ENCODE measurements at regions not wholly inside any gene's neighbourhood (a gene's known extent, or its start where the extent isn't known, plus 50 kb on each side); places are given as distances from the start of the nearest gene placed in this dataset.

DNA sequence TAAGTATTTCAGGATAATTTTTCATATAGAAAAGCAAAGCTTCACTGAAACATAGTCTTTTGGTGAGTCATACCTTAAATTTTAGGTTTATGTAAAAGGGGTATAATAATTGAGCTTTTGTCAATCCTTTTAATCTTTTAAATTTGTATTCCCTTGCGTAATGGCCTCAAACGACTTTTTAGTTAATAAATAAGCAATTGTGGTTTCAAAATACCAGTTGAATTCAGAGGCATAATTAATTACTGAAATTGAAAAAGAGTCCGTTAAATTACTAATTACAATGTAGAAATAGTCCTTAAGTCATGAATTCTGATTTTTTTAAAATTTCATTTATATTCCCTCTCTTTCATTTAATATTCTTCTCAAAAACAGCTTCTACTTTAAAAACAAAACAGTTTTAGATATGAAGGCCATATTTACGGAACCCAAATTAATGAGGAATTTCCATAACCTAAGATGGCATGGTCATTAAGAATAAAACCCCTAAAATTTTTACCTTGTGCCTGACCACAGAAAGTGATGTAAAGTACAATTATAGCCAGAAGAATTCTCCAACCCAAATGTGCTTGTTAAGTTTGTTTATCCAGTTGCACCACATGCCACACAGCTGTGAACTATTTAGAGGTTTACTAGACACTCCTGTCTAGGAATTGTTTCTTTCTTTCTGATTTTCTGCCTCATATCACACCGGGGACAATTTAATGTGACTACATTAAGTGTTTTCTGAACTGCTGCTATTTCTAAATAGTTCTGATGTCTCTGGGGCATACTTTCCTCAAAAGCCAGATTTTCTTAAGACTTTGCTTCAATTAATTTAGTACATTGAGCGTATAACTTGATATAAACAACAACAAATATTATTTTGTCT is 60.7 kb upstream of the ITGA4 start:
- no peak for DNase-seq

DNA sequence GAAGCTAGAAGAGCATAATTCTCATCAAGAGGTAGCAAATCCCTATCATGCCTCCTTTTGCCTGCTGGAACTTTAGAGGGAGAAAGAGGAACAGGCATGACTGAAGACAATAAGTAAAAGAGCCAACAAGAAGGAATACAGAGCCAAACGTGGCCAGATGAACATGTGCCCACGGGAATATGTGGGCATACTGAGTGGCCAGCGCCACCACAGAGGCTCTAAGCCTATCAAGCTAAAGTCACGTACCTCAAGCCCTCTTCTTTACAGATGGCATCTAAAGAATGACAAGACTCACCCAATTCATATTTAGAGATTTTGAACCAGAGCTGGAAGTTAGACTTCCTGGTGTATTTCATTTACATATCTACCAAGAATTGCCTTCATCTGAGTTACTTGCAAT is 59.9 kb upstream of the ITGA4 start:
- no peak for DNase-seq

DNA sequence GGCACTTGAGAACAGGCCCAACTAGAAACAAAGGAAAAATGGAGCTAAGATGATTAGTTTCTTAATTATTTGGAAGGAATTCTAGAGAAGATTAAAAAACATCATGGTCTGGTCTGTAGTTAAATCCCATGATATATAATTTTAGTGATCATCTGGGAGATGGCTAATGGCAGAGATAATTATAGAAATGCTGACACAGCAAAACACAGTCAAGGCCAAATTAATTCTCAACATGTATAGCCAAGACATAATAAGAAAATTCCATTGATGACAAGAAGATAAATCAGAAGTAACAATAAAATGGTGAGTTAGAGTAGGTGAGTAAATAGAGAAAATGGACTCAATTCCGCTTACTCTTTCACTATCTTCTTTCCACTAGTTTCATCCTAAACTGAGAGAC is 59.2 kb upstream of the ITGA4 start:
- DNase-seq = no peak

DNA sequence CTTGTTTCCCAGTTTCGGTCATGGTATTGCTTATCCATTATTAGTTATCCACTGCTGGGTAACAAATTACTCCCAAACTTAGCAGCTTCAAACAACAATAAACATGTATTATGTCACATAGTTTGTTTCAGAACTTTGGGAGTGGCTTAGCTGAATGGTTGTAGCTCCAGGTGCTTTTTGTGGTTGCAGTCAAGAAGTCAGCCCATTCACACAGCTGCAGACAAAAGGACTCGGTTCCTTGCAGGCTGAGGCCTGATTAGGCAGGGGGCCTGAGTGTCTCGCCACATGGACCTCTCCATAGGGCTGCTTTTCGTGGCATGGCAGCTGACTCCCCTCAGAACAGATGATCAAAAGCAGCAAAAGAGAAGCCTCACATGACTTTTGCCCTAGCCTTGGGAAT is 58.2 kb upstream of the ITGA4 start:
- DNase-seq = no peak

DNA sequence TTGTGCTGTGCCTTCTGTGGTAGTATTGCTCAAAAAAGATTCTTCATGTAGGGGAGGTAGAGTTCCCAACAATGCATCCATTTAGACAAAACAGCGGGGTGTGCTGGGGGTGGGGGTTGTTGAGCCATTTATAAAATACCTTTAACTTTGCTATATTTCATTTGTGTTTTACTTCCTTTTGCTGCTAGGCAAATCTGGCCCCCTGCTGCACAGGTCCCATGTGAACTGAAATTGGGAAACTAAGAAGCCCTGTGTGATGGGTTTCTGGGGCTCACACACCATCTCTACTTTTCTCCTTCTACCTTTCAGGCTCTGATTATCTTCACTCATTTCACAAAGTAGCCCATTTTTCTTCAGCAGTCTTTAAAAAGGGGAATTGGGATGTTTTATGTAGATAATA is 52.7 kb upstream of the ITGA4 start:
- DNase-seq = no peak

DNA sequence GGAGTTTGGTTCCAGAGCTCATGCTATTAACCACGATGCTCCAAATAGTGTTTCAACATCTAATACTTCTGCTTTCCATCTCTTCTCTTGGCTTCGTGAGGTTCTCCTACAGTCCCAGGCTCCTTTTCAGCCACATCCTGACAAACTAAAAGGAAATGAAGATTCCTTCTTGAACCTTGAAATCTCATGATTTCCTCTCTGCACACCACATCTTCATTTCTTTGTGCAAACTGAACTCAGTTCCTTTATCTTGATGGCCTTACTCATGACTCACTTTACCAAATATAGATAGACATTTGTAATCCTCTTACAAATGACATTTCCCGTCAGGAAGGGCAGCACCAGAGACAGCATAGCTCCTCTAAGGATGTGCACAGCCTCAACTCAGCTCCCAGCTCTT is 50.0 kb upstream of the ITGA4 start:
- DNase-seq = no peak
